Endodermal cell (in vitro differentiated cells): ENCODE measurements at regions not wholly inside any gene's neighbourhood (a gene's known extent, or its start where the extent isn't known, plus 50 kb on each side); places are given as distances from the start of the nearest gene placed in this dataset.

Source experiments
- DNase-seq: peaks from one replicate; pipeline ENCODE4 v3.0.0-alpha.2; 2017
- H3K27ac ChIP-seq: 2 replicates; pipeline ENCODE4 v1.5.1; 2013; ENCODE audit warnings: mild to moderate bottlenecking, low read depth, low read length, moderate library complexity
- H3K27me3 ChIP-seq: 2 replicates; pipeline ENCODE4 v1.6.1; 2013; ENCODE audit warnings: mild to moderate bottlenecking, low read length, moderate library complexity; ENCODE audit not compliant: insufficient read depth, control insufficient read depth, poor library complexity, severe bottlenecking
- H3K36me3 ChIP-seq: 2 replicates; pipeline ENCODE4 v1.7.0; 2013; ENCODE audit warnings: mild to moderate bottlenecking, low read length, moderate library complexity; ENCODE audit not compliant: control insufficient read depth, insufficient read depth
- H3K4me1 ChIP-seq: one replicate; pipeline ENCODE4 v1.7.0; 2013; ENCODE audit warnings: low read length; ENCODE audit not compliant: control insufficient read depth, insufficient read depth
- H3K4me3 ChIP-seq: 2 replicates; pipeline ENCODE4 v1.5.1; 2013; ENCODE audit warnings: mild to moderate bottlenecking, low read length, moderate library complexity
- H3K9ac ChIP-seq: 2 replicates; pipeline ENCODE4 v1.6.1; 2013; ENCODE audit warnings: mild to moderate bottlenecking, low read length, moderate library complexity; ENCODE audit not compliant: poor library complexity, severe bottlenecking; ENCODE audit errors: extremely low read depth
- H3K9me3 ChIP-seq: 2 replicates; pipeline ENCODE4 v1.6.1; 2013; ENCODE audit warnings: mild to moderate bottlenecking, low read length, moderate library complexity; ENCODE audit not compliant: control insufficient read depth
- H3K27ac Mint-ChIP-seq: 2 replicates; pipeline ENCODE4 v1.8.0; 2020; ENCODE audit warnings: mixed read lengths
- H3K27me3 Mint-ChIP-seq: 2 replicates; pipeline ENCODE4 v1.8.0; 2021; ENCODE audit warnings: mild to moderate bottlenecking, mixed read lengths; ENCODE audit not compliant: insufficient read depth
- H3K36me3 Mint-ChIP-seq: 2 replicates; pipeline ENCODE4 v1.8.0; 2020; ENCODE audit warnings: low read depth, mixed read lengths
- H3K4me1 Mint-ChIP-seq: 2 replicates; pipeline ENCODE4 v1.8.0; 2020; ENCODE audit warnings: mixed read lengths
- H3K4me3 Mint-ChIP-seq: 2 replicates; pipeline ENCODE4 v1.8.0; 2020; ENCODE audit warnings: mild to moderate bottlenecking, moderate library complexity, mixed read lengths
- H3K9me3 Mint-ChIP-seq: 2 replicates; pipeline ENCODE4 v1.8.0; 2020; ENCODE audit warnings: mild to moderate bottlenecking, mixed read lengths
- WGBS, 2 experiments: methylation state at CpG; one replicate each; pipeline versions ENCODE4 v1.1.5 to v1.1.7; 2013; ENCODE audit warnings: missing lambda C conversion rate in 2 of 2, mixed read lengths in 1 of 2; ENCODE audit not compliant: insufficient coverage in 1 of 2, insufficient read length in 1 of 2; 5-methylcytosine and 5-hydroxymethylcytosine counted together
- TF ChIP-seq, protein P1 (sequence below): fragments of 200-600 bp; sonication (generic); conservative IDR thresholded peaks from 2 replicates; pipeline ENCODE4 v1.5.0; 2021; ENCODE audit warnings: antibody characterized with exemption, mild to moderate bottlenecking

DNA sequence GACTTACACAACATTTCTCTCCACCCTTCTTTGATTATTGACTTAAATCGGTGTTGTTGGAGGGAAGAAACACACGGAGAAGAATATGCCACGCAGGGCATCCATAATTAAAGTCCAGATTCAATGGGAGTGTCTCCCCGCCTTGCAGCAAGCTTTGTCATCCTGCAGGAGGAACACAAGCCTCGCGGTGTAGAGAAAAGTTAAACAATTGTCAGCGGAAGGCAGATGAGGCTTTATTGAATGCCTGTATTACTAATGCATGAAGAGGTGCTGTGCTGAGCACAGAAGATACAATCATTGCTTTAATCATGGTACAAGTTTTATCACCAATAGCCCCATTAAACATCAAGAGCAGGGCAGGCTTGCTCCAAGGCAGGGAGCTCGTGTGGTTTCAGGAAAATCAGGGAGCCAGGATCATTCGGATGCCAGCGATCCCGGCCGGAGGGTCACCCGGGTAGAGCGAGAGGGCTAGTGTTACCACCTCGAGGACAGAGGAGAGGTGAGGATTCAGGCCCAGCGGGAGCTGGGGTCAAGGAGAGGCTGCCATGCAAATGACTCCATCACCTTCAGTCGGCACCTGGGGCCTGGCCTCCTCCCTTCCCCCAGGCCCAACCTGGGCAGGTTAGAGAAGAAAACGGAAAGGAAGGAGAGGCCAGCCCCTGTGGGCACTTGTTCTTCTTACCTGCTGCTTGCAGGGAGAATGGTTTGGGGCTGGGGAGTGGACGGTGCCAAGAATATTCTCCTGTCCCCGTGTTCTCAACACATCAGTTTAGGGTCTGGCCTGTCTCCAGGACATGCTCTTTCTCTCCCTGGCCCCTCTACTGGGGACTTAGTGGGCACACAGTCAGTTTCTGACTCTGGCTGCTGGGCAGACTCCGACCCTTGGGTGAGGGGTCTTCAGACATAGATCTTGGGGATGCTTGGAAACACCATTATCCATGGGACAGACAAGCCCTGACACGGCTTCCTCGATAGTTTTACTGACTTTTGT is 289.5 kb downstream of the IRX2 start:
- Mint-ChIP-seq H3K36me3 (no peaks in the 10 kb centered on the region), H3K9me3 (no peaks in the 10 kb centered on the region), H3K27me3 (peaks cover 80% of the 10 kb centered on the region), H3K27ac (no peak overlapping the region), H3K4me1 (peaks cover 22% of the 10 kb centered on the region), H3K4me3 (no peak overlapping the region)
- Histone ChIP-seq H3K9ac (no peak overlapping the region), H3K4me1 (no peaks in the 10 kb centered on the region), H3K36me3 (no peaks in the 10 kb centered on the region), H3K9me3 (no peaks in the 10 kb centered on the region), H3K27ac (no peak overlapping the region), H3K4me3 (no peak overlapping the region), H3K27me3 (no peaks in the 10 kb centered on the region)
- WGBS, 2 experiments: 88% methylated on average over 17 to 23 of the region's 23 CpGs
- DNase-seq: no peak
- TF ChIP-seq, protein P1, sequence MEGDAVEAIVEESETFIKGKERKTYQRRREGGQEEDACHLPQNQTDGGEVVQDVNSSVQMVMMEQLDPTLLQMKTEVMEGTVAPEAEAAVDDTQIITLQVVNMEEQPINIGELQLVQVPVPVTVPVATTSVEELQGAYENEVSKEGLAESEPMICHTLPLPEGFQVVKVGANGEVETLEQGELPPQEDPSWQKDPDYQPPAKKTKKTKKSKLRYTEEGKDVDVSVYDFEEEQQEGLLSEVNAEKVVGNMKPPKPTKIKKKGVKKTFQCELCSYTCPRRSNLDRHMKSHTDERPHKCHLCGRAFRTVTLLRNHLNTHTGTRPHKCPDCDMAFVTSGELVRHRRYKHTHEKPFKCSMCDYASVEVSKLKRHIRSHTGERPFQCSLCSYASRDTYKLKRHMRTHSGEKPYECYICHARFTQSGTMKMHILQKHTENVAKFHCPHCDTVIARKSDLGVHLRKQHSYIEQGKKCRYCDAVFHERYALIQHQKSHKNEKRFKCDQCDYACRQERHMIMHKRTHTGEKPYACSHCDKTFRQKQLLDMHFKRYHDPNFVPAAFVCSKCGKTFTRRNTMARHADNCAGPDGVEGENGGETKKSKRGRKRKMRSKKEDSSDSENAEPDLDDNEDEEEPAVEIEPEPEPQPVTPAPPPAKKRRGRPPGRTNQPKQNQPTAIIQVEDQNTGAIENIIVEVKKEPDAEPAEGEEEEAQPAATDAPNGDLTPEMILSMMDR: no peak

DNA sequence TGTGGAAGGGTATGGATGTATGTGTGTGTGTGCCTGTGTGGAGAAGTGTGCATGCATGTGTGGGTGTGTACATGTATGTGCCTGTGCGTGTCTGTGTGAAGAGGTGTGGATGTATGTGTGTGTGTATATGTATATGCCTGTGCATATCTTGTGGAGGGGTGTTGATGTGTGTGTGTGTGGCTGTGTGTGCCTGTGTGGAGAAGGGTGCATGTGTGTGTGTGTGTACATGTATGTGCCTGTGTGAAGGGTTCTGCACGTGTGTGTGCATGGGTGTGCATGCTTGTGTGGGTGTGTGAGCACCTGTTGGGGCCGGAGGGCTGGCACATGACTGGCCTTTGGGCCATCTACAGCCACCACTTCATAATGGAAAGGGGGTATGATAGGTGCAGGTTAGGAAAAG is 291.4 kb downstream of the IRX2 start:
- no peaks in the 10 kb centered on the region for H3K36me3 Mint-ChIP-seq
- DNase-seq: no peak
- H3K9me3 ChIP-seq: no peaks in the 10 kb centered on the region
- no peaks in the 10 kb centered on the region for H3K36me3 ChIP-seq
- H3K9ac ChIP-seq: no peak overlapping the region
- peaks cover 4% of the 10 kb centered on the region for H3K4me1 Mint-ChIP-seq
- no peak overlapping the region for H3K27ac ChIP-seq
- 90 to 100% methylated on average over 1 to 3 of the region's 3 CpGs for WGBS, 2 experiments
- no peak overlapping the region for H3K4me3 ChIP-seq
- TF ChIP-seq, protein P1: no peak
- no peak overlapping the region for H3K27ac Mint-ChIP-seq
- H3K9me3 Mint-ChIP-seq: no peaks in the 10 kb centered on the region
- H3K4me3 Mint-ChIP-seq: no peak overlapping the region
- no peaks in the 10 kb centered on the region for H3K27me3 ChIP-seq
- H3K4me1 ChIP-seq: no peaks in the 10 kb centered on the region
- H3K27me3 Mint-ChIP-seq: peaks cover 73% of the 10 kb centered on the region

DNA sequence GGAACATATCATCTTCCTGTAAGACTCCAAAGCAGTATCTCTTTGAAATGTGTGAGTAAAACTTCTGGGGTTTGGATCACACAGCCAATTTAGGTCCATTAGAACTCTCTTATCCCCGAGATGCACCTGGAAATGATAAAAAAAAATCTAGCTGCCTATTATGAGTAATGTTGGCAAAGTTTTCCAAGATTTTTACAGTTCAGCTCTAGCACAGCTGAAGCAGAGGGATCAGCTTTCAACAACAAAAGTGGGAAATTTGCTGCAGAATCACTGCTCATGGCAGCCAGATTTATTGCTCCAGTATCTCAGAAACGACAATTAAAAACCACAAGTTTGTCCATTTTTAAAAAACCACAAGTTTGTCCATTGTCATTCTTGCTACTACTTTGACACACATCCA is 292.2 kb downstream of the IRX2 start:
- Mint-ChIP-seq H3K9me3 (no peaks in the 10 kb centered on the region), H3K4me1 (peaks cover 1% of the 10 kb centered on the region), H3K27me3 (peaks cover 65% of the 10 kb centered on the region), H3K27ac (no peak overlapping the region), H3K36me3 (no peaks in the 10 kb centered on the region), H3K4me3 (no peak overlapping the region)
- H3K4me1 ChIP-seq: no peaks in the 10 kb centered on the region
- no peaks in the 10 kb centered on the region for H3K27me3 ChIP-seq
- H3K4me3 ChIP-seq: no peak overlapping the region
- H3K36me3 ChIP-seq: no peaks in the 10 kb centered on the region
- WGBS, 2 experiments: 76 to 83% methylated on average over 2 of the region's 2 CpGs
- DNase-seq: no peak
- no peaks in the 10 kb centered on the region for H3K9me3 ChIP-seq
- TF ChIP-seq, protein P1: no peak
- H3K9ac ChIP-seq: no peak overlapping the region
- H3K27ac ChIP-seq: no peak overlapping the region
